ENCODE measurements at regions not wholly inside any gene's neighbourhood (a gene's known extent, or its start where the extent isn't known, plus 50 kb on each side); places are given as distances from the start of the nearest gene placed in this dataset.

GRCh38 chr13:64239372-64239771, 2823.7 kb upstream of the PCDH20 start:
- TF ChIP-seq EZH2 (IDR thresholded peaks at IDR 0.05) = no peak
- TF ChIP-seq RAD21 (IDR thresholded peaks at IDR 0.05; ENCODE audit: low read depth) = no peak
- no peak for TF ChIP-seq MAX (IDR thresholded peaks at IDR 0.05)
- TF ChIP-seq CTCF (IDR thresholded peaks at IDR 0.05 in 2 of 3, conservative IDR thresholded peaks at IDR 0.05 in 1 of 3; ENCODE audit: borderline replicate concordance in 1 of 3, insufficient read depth in 1 of 3, low read depth in 2 of 3, low read length in 2 of 3) = no peak
- TF ChIP-seq POLR2A (IDR thresholded peaks at IDR 0.05; ENCODE audit: borderline replicate concordance, extremely low read depth, insufficient read depth, insufficient read length) = no peak
- no peak for TF ChIP-seq POLR2AphosphoS5 (IDR thresholded peaks at IDR 0.05; ENCODE audit: low read depth, low read length)
- no peak for TF ChIP-seq SP1 (IDR thresholded peaks at IDR 0.05; ENCODE audit: low read depth)
- TF ChIP-seq JUND (IDR thresholded peaks at IDR 0.05) = no peak
- TF ChIP-seq REST (IDR thresholded peaks at IDR 0.05; ENCODE audit: low read depth) = no peak
- no peak for TF ChIP-seq EZH2phosphoT487 (IDR thresholded peaks at IDR 0.05; ENCODE audit: borderline replicate concordance)
- TF ChIP-seq ATF3 (IDR thresholded peaks at IDR 0.05) = no peak
- TF ChIP-seq TCF7L2 (IDR thresholded peaks at IDR 0.05; ENCODE audit: borderline replicate concordance, extremely low read depth, insufficient read depth, insufficient read length) = no peak
- TF ChIP-seq ZFX (IDR thresholded peaks at IDR 0.05) = no peak

Data from HCT116 (cell line).